GM21723 (cell line): ENCODE measurements at regions not wholly inside any gene's neighbourhood (a gene's known extent, or its start where the extent isn't known, plus 50 kb on each side); places are given as distances from the start of the nearest gene placed in this dataset.

Source experiments
- ATAC-seq: cut with Tn5 transposase; IDR thresholded peaks from one replicate; pipeline ENCODE4 v1.9.1; 2021; ENCODE audit warnings: mild to moderate bottlenecking, moderate library complexity; ENCODE audit not compliant: unreplicated experiment

DNA sequence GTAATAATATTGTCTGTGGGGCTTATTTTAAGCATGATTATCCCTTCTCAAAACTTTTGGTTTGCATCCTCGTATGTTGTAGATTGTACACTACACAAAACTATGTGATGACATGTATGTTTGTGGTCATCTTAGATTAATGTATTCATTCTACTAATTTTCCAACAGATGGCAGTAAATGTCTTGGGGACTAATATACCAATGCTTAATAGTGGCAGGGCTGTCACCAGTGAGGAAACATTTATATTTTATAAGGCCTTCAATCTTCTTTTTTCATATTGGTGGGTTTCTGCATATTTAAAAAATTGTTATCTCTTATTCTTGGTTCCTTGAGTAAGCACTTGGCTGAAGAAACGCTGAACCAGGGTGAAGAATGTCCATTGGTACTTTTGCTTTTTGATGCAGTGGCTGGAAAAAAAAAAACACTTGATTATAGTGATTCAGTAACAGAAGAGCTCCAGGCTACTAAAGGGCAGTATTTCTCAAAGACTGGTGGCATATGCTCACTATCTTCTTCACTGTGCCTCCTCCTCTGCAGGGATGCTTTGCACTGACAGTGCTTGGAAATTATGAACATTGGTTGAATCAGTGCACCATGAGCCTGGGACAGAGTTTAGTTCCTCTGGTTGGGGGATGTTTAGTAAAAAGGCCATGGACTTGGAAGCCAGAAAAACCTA is 530.3 kb downstream of the RASEF start:
- no peak for ATAC-seq

DNA sequence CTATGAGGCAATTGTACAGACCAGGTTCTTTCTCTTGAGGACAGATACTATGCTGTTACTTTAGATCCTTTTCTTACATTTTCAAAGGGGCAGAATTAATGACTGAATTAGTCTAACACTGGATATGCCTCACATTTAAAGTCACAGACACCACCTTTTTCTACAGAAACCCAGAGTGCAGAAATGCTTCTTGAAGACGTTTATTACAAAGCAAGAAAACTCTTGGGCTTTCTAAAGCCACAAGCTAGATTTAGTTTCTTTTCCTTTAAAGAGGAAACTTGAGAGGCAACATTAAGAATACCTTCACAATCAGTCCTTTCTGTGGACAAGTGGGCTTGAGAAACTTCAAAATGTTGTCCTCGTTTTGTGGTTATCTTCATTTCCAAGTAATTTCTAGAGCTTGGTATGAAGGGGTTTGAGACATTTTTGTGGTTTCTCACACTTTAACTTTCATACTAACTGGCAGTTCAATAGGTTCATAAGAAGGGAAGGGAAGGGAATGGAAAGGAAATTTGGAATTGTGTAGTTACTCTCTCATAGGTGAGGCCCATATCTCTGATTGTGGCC is 527.4 kb downstream of the RASEF start:
- ATAC-seq: no peak

DNA sequence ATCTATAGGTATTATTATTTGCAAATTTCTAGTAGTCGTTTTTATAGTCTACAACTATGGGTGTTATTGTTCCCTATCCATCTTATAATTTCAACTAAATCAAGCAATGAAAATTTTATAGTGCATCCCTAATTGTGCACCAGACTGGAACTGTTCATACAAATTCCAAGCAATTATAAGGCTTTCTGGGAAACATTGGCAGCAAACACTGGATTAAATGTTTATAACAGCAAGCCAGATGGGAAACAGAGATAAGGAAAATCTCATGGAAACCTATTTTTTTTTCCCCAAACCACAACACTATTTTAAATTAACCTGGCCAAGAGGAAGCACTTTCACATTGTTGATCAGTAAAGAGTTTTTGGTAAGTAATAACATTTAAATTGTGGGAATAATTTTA is 524.3 kb downstream of the RASEF start:
- ATAC-seq: no peak

DNA sequence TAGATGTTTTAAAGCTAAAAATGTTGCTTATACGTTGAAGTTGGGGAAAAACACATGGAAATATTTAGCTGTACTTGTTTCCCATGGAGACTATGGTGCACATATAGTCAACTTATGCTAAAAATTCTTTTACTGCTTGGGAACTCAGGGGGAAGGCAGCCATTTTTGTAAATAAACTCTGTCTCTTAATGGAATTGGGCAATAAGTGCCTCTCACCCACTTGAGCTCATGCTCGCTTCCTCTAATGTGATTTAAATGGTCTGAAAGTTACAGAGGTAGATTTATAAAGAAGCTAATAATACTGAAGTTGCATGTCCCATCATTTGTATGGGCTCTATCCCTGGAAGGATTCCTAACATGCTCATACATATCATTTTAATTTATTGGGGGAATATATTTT is 523.8 kb downstream of the RASEF start:
- no peak for ATAC-seq

DNA sequence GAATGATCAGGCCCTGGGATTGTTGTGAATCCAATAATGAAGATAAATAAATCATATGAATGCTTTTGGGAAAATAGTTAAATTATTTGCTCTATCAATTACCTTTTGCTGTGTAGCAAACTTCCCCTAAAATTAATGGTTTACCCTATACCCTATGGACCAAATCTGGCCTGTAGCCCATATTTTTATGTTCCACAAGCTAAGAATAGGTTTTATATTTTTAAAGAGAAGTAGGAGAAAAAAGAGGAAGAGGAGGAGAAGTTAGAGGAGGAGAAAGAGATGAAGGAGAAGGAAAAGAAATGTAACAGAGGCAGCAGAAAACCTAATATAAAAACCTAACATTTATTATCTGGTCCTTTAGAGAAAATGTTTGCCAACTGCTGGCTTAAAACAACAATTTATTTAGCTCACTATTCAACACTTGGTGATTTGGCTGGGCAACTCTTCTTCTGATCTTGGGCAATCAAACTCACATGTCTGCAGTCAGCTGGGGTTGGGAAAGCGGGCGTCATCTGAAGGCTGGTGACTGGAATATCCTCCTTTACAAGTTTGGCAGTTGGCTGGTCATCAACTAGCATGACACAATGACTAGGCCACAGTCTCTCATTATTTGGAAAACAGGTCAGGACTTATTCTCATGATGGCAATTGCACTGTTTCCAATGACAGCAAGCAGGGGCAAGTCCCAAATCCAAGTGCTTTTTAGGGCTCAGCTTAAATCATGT is 522.9 kb downstream of the RASEF start:
- ATAC-seq: no peak

DNA sequence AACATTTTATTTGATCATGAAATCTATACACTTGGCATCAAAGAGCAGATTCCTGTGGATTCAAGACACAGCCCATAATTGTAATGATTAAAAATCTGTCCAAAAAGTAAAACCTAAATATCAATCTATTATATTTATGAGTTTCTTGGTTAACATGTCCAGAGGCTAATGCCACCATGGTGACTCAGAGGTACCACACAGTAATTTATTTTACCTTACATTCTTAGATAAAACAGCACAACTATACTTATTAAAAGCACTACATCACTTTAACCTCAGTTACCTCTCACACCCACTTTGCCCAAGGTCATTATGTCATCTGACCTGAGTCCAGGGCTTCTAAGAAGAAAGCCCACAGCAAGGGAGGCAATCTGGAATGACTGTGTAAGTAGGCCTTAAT is 519.2 kb downstream of the RASEF start:
- no peak for ATAC-seq

DNA sequence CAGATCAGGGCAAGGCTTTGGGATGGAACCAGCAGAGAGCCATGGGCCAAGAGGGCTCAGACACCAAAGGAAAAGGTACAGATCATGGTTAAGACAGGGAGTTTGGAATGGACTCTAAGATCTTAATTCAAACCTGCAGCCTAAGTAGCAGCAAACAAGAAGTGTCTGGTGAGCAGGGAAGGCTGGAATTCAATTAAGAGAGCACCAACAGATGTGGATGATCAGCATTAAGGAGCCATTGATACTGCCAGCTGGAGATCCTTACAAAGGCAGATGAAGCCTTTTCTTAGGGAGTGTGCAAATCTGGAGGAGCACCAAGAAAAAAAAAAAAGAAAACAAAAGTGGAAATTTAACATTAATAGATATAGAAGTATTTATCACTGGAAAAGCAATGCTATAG is 516.8 kb downstream of the RASEF start:
- no peak for ATAC-seq

DNA sequence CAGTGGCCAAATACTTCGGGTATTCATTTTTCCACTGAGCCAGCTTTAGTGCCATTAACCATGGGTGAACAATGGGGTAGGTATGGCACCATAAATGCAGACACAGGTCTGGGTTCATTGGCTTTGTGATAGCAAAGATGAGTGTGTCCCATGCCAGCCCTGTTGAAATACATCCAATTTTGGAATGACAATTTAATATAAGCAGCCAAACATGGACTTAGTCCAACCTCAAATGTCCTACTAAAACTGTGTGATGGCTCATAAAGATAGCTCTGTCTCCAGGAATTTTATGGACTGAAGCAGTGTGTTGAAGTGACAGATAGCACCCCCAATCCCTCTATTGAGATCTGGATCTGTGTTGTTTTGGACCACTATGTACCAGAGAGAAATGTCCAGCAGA is 514.9 kb downstream of the RASEF start:
- ATAC-seq: no peak

DNA sequence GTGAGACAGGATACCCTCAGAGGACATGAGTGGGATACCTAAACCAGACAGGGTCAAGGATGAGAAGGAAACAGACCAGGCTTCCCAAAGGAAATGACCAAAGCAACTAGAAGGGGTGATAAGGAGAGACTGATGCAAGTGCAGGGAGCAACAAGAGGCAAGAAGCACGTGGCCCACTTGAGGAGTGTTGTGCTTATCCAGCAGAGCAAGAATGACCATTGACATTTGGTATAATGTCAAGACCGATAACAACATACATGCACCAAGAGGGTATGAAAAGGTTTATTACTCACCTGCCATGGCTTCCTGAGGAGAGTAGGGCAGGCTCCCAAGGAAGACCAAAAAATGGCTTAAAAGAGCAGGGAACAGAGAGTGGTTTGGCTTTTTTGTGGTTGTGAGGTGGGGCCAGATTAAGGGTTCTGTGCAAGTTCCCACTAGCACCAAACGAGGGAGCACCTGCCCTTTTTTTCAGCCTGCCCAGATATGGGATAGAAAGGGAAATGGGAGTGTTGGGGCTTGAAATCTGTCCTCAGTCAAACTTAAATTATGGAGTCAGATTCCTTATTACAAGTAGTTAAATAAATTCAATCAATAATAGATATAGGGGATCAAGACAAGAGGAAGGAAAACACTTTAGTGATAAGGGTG is 513.6 kb downstream of the RASEF start:
- ATAC-seq: no peak

DNA sequence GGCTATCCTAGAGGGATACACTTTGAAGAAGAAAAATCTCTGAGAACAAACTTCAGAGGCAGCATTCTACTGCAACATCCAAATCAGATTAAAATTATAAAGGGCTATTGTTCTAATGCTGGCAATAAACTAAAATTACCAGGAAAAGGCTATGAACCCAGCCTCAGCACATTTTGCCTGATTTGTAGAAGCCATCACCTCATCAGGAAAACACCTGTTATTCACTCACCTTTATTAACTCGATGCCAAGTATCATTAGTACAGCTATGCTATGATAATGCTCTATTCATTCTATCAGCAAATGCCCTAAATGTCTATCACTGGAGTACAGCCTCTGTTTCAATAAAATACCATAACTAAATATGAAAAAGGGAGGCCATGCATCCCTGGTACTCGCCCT is 510.2 kb downstream of the RASEF start:
- ATAC-seq: no peak

DNA sequence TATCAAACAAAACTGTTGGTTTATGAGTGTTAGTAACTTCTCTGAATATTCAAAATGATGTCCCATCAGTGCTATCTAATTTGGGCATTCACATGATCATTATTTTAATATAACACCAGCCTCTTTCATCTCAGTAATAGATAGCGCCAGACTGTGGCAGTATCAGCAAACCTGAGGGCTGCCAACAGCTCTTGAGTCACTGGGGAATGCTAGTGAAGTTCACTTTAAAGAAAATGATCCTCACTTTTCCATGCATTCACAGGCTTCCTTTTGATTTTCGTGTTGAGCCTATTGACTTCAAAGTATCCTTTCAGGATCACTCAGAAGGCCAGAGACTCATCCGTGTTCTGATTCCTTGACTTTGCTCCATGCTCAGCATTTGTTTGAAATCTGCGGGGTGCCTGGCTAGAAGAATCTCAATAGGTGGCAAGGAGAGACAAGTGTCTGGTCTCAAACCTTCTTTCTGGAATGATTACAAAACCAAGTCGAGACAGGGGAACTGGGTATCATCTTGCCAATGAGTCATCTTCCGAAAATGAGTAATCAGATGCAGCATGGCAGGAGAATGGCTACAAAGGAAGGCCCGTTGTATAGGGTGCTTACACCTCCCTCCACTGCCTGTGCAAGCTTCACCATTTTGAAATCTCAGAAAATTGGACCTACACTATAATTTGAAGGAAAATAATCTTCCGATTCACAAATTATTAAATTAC is 509.1 kb downstream of the RASEF start:
- no peak for ATAC-seq

DNA sequence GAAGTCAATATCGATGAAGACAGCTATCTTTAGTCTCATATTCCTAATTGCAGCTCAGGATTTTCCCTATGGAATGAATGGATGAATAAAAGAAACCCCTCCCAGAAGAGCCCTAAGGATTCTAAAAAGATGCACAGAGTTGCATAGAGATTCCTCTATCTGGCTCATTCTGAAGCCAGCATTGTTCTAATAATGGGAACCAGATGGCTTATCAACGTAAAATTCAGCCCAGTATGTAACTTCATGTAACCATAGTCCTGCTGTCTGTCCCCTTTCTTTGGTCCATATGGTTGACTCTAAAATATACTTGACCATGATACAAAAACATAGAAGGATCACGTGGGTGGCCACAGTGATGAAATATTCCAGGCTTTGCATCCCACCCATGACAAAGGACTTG is 508.6 kb downstream of the RASEF start:
- no peak for ATAC-seq

DNA sequence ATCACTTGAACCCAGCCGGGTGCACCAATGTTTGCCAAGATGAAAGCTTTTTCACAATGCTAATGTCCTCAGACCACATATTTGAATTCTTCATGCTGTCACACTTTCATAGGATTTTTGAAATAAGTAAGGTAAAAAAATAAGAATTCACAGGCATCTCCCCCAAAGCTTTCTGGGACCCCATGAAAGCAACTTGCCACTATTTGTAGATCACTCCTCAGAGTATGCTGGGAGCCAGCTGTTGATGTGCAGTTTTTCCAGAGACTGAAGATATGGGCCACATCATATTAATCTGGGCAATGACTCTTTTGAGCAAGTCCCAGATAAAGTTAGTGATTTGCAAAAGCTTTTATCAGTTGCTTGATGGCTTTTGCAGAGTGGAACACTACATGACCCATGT is 507.9 kb downstream of the RASEF start:
- no peak for ATAC-seq

DNA sequence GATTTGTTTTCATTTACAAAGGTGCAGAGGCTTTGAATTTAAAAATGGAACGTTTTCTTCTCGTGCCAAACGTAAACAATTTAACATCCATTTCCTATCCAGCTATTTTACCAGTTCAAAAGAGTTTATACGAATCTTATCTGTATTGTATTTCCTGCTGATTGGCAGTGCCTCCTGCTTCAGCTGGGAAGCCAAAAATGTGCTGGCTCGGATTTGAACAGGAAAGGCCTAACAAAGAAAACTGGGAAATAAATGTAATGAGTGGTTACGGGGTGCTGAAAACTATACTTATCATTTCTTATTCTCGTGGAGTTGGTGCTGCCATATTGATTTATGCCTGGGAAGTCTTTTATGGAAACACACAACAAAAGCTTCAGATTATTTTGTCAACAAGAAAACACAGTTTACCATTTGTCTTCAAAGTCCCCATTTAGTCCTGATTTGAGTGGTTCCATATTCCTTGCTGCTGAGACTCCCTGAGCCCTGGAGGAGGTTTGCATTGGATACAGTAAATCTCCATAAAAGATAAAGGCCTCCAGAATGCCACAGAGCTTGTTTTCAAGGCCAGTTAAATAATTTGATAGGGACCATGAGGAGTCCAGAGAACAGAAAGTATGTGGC is 507.4 kb downstream of the RASEF start:
- ATAC-seq: no peak

DNA sequence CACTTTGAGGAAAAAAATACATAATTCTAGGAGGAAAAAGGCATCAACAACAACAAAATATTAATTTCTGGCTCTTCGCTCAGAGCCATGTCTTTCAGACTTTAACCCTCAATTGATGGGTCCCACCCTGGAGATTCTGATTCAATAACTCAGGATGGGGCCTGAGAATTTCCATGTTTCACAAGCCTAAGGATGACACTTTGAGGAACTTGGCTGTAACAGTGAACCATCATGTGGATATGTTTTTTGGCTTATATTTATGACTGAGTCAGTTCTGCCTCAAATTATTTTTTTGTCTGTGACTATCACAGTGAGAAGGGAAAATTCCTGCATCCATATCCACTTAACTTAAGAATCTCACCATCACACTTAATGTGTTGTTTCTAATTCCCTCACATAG is 504.6 kb downstream of the RASEF start:
- ATAC-seq: no peak

DNA sequence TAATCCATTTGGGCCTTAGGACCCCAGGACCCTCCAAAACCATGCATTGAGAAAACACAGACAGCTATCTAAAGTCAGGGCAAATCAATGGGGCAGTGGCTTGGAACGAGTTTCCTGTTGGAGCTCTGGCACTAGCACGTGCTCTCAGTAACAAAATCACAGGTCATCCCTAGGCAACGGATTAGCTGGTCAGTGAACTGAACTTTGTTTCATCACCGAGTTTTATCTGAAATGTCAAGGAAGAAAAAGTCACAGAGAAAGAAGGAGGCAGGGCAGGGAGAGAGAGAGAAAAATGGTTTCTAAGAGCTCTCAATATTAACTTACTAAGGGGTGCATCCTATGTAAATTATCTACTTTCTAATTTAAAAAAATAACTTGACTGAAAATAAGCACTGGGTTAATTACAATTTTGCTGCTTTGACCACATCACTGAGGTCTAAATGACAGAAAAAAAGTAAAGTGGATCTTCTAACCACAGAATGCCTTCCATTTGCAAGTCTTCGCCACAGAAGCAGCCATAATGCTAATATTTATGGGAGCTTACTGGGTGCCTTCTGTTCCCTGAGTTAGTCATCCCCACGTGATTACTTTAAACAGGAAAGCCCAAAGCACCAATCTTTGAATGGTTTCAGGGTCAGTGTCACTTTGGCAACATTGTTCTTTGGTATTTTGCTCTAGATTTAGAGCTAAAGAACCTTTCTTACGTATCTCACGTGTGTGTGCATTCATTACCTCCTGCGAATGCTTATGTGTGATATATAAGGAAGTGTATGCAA is 503.9 kb downstream of the RASEF start:
- ATAC-seq: no peak

DNA sequence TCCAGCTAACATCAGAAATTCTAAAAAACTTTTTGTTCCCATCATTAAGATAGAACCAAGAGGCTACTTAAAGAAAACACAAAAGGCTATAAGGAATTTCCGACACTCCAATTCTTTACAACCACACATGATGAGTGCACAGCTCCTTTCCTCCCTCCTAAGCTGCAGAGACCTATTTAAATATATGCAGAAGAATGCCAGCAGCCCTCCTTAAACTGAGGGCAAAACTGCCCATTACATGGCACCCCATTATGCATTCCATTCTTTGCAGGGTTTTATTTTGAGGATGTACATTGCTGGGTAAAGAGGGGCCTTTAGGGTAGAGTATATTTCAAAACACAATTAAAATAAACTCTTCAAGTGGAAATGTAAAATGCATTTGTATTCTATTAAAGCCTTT is 502.9 kb downstream of the RASEF start:
- ATAC-seq: no peak

DNA sequence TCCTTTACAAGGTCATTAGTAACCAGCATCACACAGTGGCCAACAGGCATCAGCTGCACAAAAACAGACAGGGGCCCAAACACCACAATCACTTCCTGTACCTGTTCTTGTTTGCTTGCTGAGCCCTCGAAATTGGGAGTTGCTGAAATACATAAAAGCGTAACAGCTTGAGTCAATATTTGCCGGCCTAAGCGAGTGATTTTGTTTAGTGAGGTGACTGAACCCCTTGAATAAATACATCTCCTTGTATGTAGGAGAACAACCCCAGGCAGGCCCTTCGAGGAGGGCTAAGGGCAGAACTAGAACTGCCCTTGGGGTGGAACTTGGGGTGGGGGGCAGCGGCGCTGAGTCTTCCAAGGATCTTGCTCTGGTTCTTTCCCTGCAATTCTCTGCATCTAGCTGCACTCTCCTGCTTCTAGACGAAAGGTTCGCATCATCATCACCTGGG is 502.5 kb downstream of the RASEF start:
- ATAC-seq: no peak

DNA sequence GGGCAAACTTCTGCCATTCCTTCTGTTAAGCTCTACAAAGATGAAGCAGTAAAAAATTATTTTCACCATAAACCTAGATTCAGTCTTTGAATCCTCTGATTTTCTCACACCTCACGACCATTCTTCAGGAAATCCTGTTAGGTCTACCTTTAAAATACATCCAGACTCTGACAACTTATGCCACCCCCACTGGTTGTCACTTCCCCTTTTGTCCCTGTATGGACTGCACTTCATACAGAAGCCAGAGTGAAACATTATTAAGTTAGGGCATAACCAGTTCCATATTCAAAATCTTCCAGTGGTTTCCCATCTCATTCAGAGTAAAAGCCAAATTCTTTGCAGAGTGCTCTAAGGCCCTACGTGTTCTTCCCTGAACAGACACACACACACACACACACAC is 499.8 kb downstream of the RASEF start:
- ATAC-seq: no peak

DNA sequence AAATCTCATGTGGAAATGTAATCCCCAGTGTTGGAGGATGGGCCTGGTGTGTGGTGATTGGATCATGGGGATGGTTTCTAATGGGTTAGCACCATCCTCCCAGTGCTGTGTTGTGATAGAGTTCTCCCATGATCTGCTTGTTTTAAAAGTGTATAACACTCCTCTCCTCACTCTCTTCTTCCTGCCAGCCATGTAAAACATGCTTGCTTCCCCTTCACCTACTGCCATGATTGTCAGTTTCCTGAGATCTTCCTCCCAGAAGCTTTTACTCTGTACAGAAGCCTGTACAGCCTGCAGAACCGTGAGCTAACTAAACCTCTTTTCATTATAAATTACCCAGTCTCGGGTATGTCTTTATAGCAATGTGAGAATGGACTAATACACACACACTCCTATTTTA is 499.1 kb downstream of the RASEF start:
- ATAC-seq: no peak
